Epidermal melanocyte (primary cell): ENCODE measurements at regions not wholly inside any gene's neighbourhood (a gene's known extent, or its start where the extent isn't known, plus 50 kb on each side); places are given as distances from the start of the nearest gene placed in this dataset.

Experiments used
- DNase-seq: peaks from one replicate; pipeline ENCODE4 v3.0.0; 2011; ENCODE audit warnings: low spot score; ENCODE audit not compliant: insufficient read length

DNA sequence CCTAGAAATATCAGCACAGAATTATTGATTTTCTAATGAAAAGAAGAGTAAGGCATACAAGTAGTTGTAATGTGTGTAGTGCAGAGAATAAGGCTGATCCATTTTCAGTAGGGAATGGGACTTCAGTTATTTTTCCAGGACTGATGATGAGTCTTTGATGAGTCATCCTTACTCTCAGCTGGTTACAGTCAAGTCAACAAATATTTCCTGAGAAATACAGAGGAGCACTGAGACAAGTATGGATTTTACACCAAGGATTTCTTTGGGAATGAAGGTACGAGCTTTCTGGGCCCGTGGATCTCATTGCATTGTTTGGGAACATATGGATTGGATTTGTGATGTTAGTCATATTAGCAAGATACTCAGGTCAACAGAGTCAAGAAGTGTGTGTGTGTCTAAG, 502.7 kb downstream of the FGF9 start:
- DNase-seq, result no peak

DNA sequence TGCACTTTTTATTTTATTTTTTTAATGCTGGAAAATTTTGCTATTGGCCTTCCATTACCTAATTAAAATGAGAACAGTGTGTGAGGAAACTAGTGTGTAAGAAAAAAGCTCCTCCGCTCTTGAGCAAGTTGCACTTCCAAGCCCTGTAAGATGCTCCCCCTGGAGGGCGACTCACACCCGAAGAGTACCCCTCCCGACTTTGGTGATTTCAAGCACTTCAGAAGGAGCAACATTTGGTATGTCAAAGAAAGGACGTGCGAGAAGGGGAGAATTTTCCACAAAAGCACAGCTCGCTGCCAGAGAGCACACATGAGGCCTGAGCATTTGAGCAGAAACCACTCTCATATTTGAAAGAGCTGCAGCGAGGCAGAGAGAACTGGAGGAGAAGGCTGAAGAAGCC, 504.4 kb downstream of the FGF9 start:
- DNase-seq, result no peak

DNA sequence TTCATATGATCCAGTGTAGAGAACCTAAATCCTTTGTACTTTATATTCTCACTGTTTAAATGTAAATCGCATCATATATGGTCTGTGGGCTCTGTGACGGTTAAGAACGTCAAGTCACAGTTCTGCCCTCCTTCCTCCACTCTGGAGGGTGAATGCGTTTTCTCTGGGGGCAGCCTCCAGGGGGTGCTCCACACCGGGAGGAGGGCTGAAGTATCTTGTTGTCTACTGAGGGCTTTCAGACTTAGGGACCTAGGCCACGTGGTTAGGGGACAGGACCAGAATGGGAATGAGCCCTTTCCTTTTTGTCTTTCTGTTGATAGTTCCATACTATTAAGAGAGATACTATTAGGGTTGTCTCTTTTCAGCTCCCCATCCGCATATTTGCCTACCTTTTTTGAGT, 504.9 kb downstream of the FGF9 start:
- DNase-seq, result no peak

DNA sequence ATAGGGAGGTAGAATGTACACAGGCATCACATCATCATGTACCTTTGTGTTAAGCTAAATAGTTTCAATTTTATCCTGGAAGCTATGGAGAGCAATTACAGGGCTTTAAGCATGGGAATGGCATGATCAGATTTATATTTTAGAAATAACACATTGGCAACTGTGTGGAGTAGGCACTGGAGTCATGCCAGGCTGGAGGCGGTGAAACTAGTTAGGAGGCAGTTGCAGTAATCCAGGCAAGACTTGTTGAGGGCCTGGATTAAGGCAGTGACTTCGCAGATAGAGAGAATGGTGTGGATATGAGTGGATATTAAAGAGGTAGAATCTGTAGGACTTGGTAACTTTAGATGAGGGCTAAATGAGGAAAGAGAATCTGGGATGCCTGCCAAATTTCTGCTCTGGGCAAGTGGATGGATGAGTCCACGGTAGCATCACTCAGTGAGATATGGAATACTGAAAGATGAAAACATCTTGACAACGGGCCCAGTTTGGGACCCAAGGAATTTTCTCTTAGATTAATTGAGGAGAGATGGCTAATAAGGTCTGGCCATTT, 506.2 kb downstream of the FGF9 start:
- no peak for DNase-seq

DNA sequence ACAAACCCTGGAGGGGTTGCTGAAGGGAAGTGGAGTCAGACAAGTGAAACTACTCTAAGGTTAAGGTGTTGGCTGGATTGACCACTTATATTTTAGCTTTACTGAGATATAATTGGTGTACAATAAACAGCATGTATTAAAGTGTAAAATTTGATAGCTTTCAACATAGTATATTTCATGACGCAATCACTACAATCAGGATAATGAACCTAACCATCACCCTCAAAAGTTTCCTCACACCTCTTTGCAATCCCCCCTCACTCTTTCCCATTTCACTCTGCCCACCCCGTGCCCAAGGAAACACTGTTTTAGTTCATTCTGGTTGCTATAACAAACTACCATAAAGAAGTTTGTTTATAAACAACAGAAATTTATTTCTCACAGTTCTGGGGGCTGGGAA, 508.0 kb downstream of the FGF9 start:
- no peak for DNase-seq

DNA sequence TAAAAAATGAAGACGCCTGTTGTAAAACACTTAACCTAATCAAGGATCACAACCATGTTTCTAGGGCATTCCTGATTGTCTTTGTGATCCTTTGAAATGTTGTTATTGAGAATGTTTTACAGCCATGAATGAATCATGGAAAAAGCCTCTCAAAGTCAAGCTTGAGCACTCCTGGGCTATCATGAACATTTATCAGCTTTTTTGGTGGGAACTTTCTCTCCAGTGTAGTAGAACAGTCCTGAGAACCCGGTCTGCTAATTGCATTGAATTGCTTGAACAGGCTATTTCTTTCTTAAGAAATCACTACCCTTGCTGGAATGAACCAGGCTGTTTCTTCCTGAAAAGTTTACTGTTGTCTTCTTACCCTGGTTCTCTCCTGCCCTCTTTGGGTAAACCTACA, 516.5 kb downstream of the FGF9 start:
- no peak for DNase-seq

DNA sequence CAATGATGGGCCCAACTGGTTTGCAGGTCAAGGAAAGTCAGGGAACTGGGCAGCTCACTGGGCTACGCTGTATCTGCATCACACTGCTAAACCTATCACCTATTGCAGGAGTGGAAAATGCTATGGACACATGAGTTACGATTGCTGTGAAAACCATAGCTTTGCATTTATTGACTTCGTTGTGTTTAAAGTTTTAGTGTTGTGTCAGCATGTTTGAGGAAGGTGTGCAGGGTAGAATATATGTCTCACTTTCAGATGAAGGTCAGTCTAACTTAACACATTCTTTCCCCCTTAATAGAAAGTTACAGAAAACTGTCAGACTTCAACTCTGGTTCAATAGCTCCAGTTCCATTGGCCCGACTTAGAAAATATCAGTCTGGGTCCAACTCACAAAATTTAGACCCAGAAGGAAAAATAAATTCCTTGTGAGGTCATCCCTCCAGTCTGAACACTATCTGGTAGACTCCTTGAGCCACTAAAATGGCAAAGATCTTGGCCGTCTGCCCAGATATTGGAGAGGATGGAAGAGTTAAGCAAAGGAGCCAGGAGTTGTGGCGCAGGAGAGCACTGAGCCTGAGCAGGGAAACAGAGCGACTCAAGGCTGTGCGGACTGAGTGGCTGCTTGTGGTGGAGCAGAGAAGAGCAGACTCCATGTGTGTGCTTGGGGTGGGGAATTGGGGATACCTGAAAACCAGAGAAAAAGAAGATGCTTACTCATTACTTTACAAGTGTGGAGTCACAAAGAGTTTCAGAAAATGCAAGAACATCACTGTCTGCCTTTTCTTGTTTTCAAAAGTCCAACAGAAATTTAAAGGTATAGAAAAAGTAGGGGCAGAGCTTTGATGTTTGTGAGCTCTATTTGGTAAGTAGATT, 518.5 kb downstream of the FGF9 start:
- no peak for DNase-seq

DNA sequence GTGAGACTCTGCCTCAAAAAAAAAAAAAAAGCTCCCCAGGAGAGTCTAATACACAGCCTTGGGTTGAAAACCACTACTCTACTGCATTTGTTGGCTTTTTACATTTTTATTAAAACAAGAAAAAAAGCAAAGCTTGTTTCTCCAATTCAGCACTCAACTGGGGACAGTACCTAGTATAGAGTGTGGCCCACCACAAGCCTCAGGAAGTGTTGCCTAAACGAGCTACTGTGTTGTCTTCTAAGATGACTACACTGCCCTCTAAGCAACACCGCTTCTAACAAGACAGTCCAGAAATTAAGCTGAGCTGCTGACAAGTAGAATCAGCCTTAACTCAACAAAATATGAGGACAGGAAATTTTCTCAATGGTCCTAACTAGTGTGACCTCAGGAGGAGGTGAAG, 522.2 kb downstream of the FGF9 start:
- no peak for DNase-seq

DNA sequence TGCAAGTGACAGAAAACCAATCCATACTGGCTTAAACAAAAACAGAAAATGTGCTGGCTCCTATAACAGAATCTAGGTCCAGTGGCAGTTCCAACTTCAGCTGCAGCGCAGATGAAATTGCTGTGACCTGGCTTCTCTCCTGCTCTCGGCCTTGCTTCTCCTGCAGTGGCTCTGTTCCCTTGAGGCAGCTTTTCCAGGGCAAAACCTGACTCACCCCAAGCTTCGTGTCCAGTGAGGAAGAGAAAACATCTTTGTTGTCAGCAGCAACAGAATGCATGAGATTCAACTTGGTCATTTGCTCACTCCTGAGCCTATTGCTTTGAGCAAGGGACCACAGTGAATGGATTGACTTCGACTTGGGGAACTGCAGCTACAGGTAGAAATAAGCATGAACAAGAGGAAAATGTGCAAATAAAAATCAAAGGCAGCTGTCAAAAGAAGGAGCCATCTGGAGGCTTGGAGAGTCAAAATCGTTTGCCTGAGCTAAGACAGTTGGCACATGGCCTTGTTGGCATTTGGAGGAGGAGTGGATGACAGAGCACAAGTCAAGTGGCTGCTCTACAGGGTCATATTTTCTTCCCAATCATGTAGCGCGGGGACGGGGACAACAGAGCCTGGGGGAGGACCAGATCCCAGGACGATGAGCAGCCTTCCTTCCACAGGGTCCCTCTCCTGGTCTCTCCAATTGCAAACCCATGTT, 523.4 kb downstream of the FGF9 start:
- DNase-seq, result no peak

DNA sequence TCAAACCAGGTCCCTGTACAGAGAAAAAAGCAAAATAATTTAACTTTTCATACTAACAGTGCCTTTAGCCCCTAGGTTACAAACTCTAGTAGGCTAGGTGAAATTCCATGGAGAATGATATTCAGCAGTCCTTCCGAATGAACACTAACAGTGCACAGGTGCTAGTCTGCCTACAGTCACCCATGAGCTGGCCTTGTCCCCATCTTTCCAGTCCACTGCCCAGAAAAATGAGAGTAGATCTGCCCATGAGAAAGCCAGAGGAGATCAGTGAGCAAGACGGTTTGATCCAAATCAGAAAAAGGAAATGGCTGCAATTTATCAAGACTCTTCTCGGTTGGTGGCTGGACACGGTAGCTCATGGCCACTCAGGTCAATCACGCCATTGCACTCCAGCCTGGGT, 524.9 kb downstream of the FGF9 start:
- no peak for DNase-seq

DNA sequence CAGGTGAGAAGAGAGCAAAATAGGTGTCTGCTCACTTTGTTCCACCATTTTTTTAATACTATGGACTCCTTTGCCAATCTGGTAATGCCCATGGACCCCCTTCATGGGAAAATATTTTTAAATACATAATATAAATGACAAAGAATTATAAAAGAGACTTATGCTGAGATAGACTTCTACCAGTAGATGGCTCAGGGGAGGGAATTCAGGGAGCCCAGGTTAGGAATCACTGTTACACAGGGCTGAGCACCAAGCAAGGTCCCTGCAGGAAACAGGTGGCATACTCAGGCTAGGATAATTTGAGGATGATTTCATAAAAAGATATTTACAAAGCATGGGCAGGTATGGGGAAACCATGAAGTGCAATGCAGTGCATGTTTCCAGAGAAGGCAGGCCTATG, 525.9 kb downstream of the FGF9 start:
- no peak for DNase-seq

DNA sequence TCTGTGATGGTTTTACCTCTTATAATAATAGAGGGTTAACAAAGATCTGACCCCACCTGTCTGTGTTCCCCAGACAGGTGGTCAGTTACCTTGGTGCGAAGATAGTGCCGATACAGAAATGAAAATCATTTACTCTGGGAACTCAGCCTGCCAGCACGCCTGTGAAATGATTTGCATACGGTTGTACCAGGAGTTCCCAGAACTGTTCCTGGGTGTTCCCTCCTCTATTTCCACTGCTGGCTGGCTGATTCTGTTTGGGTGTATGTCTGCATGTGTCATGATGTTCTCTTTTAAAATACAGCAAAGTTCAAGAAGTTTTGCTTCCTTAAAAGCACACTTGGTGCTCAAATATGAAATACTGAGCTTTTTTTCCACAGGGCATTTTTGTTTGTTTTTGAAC, 527.1 kb downstream of the FGF9 start:
- no peak for DNase-seq

DNA sequence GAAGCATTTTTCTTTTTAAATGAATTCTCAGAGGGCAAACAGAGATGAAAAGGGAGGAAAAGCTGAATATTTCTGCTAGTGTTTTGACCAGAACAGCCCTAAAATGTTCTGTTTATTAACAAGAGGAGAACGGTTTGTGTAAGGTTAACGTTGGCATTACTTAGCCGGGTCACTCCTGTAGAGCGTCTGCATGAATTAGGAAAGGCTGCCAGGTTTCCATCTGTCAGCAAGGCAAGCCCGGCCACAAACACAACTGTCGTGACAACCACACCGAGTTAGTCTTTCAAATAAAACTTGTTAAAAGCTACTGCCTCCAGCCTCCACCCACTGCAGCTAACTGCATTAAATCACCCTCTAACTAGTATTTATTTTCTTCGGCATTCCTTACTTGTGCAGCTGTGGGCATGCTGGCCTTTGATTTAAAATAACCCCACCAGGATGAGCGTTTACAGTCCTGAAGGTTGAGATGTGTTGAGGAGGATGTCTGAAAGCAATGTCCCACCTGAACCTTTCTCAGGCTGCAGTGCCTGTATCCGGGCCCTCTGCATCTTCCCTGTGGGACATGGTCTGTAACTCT, 527.9 kb downstream of the FGF9 start:
- no peak for DNase-seq

DNA sequence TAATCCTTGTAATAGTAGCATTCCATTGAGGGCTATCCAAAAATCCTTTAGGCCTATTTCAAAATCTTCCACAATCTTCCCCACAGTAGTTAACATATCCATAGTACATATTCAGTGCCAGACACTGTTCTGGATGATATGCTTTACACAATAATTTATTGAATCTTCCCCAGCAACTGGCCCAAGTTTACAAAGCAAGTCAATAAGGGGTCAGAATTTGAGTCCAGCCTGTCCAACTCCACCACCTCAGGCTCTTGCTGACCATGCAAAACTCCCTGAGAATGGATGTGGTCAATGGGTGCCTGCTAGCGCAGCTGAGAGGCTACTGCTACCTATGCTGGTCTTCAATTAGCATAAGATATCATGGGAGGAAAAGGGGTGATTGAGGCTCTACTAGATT, 529.6 kb downstream of the FGF9 start:
- DNase-seq, result no peak

DNA sequence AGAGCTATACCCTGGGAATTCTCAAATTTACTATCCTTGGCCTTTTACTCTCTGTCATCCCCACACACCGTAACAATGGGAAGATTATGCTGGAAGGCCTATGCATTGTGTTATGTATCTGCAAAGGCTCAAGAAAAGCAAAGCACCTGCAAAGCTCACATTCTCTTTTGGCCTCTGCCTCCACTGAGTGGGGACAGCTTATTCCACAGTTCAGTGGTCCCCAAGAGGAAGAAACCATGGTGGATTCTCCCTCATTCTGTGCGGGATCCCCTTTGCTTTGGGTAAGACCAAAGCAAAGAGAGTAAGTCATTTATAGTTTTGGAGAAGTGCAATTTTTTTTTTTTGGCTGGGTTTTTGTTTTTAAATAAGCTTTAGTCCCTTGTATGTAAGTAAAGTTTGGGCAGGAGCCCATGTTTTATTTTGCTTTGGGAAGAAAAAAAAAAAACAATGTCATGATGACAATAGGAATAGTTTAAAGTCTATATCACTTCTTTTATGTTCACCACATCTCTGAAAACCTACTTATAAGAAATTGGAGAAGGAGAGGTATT, 530.6 kb downstream of the FGF9 start:
- no peak for DNase-seq

DNA sequence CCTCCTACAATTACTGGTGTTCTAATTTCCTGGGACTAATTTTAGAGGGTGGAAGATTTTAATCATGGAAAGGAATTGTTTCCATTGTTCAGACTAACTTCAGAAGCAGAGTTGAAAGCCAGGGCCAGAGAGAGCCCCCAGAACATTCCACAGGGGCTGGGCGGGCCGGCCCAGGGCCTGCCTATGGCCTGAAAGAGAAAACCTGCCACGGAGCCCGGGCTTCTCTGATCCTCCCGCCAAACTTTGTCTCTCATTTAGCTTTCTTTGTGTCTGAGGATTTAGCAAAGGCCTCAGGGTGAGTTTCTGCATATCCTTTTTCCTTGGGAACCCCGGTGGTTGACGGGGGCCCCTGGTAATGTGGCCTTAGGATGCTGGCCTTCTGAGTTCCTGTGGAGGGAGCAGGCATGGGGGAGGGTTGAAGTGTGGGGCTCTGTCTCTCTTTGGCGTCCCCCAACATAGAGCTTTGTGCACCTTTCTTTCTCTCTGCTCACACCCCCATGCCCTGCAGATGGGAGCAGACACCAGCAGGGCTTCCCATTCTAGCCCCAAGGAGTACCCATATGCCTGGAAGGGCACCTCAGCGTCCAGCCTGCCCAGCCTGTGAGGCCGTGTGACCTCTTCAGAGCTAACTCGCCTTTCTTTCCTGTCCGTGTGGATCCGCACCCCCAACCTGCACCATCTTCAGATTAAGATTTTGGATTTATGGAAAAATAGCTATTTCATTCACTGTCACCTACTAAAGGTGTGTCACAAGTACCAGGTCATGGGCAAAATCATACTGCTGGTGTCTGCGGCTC, 539.5 kb downstream of the FGF9 start:
- no peak for DNase-seq

DNA sequence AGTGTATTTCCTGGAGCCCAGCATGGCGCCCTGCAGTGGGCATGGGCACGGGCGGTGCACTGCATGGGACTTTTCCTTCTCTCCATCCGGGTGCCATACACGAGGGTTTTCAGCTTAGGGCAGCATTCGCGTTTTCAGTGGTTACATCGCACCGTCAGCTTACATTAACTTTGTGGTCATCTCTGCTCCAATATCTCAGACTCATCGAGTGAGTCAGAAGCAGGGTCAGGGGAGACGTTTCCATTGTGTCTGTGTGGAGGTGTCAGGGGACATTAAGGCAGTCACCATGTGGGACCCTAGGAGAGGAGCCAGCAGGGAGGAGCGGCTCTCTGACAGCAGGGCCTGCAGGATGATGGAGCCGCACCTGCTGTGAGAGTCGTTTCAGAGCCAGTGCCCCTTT, 541.0 kb downstream of the FGF9 start:
- DNase-seq, result no peak

DNA sequence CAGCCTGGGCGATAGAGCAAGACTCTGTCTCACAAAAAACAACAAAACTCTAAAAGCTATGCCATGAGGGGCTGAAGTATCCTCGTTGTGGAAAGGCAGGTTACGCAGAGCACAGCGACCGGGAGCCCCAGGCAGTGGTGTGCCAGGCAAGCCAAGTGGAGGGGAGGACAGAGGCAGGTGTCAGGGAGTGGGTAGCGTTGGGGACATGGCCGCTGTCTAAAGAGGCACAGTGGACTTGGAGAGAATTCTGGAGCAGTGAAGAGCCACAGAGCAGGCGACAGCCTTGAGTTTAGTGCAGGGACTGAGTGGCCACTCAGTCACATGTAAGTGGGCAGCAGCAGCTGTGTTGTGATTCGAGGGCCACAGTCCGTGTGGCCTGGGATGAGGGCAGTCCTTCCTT, 541.7 kb downstream of the FGF9 start:
- DNase-seq, result no peak

DNA sequence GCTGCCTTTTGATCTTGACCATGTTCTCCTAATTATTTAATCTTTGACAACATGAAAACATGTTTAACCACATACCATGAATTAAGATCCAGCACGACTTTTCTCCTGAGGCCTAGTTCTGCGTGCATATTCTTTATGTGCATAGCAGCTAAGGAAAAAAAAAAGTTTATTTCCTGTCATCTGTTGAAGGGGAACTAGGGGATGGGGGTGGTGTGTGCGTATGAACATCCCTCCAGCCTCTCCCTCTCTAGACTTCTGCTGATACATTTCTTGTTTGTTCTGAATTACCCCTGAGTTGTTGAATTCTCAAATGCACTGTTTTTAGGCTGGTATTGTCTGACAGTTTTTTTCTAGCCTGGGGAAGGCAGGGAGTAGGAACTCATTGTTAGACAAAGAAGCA, 543.3 kb downstream of the FGF9 start:
- no peak for DNase-seq

DNA sequence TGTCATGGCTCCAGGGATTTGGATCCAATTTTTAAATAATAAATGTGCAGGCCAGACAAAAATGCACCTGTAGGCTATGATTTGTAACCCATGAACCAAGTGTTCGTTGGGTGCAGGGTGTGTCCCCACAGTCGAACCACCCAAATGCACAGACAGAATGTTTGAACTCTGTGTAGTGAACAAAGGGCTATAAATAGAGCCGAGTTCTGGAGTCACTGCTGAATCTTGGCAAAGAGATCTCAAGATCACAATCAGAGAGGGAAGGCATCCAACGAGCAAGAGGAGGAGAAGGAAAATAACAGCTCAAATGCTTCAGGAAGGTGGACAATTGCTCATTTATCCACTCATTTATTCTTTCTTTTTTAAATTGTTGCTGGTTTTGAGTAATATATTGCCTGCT, 547.9 kb downstream of the FGF9 start:
- DNase-seq, result no peak

DNA sequence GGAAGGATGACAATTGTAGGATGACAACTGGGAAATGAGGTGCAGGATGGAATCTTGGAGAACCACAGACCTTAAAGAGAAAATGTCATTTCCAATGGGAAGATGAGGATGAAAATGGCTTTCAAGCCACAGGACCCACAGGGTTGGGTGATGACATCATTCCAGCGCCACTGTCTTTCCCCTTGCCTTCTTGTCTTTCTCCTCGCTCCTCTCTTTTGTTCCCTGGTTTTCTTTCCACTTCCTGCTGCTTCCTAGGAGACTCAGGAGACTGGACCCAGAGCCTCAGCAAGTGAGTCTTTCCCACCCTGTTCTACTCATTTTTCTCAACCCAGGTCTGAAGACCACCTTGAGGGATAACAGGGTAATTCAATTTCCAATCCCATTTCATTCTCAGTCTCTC, 548.8 kb downstream of the FGF9 start:
- no peak for DNase-seq
